Dendritic cell treated with granulocyte-macrophage colony-stimulating factor and Interleukin-4, amounts not matched to agents 40 ng/mL and 50 ng/mL, for 4 days (primary cell): ENCODE measurements at regions not wholly inside any gene's neighbourhood (a gene's known extent, or its start where the extent isn't known, plus 50 kb on each side); places are given as distances from the start of the nearest gene placed in this dataset.
"Not testable (repeated sequence)": the region's sequence is repeated elsewhere in the genome, so short reads cannot be mapped to it uniquely, and the experiment has no call there.

Source experiments
- H3K27ac Mint-ChIP-seq: one replicate; pipeline ENCODE4 v1.8.0; 2022; ENCODE audit warnings: mild to moderate bottlenecking, mixed read lengths
- H3K27me3 Mint-ChIP-seq: one replicate; pipeline ENCODE4 v1.8.0; 2022; ENCODE audit warnings: mild to moderate bottlenecking, mixed read lengths
- H3K36me3 Mint-ChIP-seq: one replicate; pipeline ENCODE4 v1.8.0; 2022; ENCODE audit warnings: low read depth, mixed read lengths
- H3K4me1 Mint-ChIP-seq: one replicate; pipeline ENCODE4 v1.8.0; 2022; ENCODE audit warnings: low read depth, mixed read lengths
- H3K4me3 Mint-ChIP-seq: one replicate; pipeline ENCODE4 v1.8.0; 2022; ENCODE audit warnings: mild to moderate bottlenecking, moderate library complexity, mixed read lengths
- H3K9me3 Mint-ChIP-seq: one replicate; pipeline ENCODE4 v1.8.0; 2022; ENCODE audit warnings: mixed read lengths
- intact Hi-C: fragments of 100-400 bp; cut with micrococcal nuclease; formaldehyde crosslinking; loops from one replicate; pipeline ENCODE4 v1.15.0; 2022

- intact Hi-C loops = no loop called here
- no peak overlapping the region for H3K27ac Mint-ChIP-seq
- H3K27me3 Mint-ChIP-seq = no peaks in the 10 kb centered on the region
- peaks cover 20% of the 10 kb centered on the region for H3K4me1 Mint-ChIP-seq
- H3K4me3 Mint-ChIP-seq = no peak overlapping the region
- H3K9me3 Mint-ChIP-seq = peaks cover 16% of the 10 kb centered on the region
- H3K36me3 Mint-ChIP-seq = no peaks in the 10 kb centered on the region
Observed at GRCh38 chr7:17083392-17084165, 201.8 kb upstream of the AGR3 start.

GRCh38 chr7:17084166-17084475 lies 202.3 kb upstream of the AGR3 start:
- H3K27ac Mint-ChIP-seq = no peak overlapping the region
- intact Hi-C loops = no loop called here

GRCh38 chr7:17085186-17085585 lies 203.4 kb upstream of the AGR3 start:
- H3K4me1 Mint-ChIP-seq = peaks cover 16% of the 10 kb centered on the region
- H3K4me3 Mint-ChIP-seq = no peak overlapping the region
- intact Hi-C loops = no loop called here
- no peaks in the 10 kb centered on the region for H3K27me3 Mint-ChIP-seq
- peaks cover 16% of the 10 kb centered on the region for H3K9me3 Mint-ChIP-seq
- no peaks in the 10 kb centered on the region for H3K36me3 Mint-ChIP-seq
- H3K27ac Mint-ChIP-seq = no peak overlapping the region

More at GRCh38 chr7:17084166-17084475, 202.3 kb upstream of the AGR3 start:
- Mint-ChIP-seq H3K4me1 (peaks cover 16% of the 10 kb centered on the region), H3K36me3 (no peaks in the 10 kb centered on the region), H3K9me3 (peaks cover 16% of the 10 kb centered on the region), H3K27me3 (no peaks in the 10 kb centered on the region), H3K4me3 (no peak overlapping the region)

GRCh38 chr7:17086403-17086802 lies 204.6 kb upstream of the AGR3 start:
- no peaks in the 10 kb centered on the region for H3K27me3 Mint-ChIP-seq
- H3K27ac Mint-ChIP-seq = no peak overlapping the region
- H3K4me1 Mint-ChIP-seq = peaks cover 16% of the 10 kb centered on the region
- peaks cover 16% of the 10 kb centered on the region for H3K9me3 Mint-ChIP-seq
- H3K4me3 Mint-ChIP-seq = no peak overlapping the region
- no peaks in the 10 kb centered on the region for H3K36me3 Mint-ChIP-seq
- intact Hi-C loops = no loop called here

GRCh38 chr7:17090751-17091150 lies 207.7 kb upstream of the AHR start:
- peaks cover 22% of the 10 kb centered on the region for H3K4me1 Mint-ChIP-seq
- intact Hi-C loops = loop anchor here (5.0 kb wide), 1 partner anchor 37 kb away; no protein-coding TSS in a partner anchor
- H3K36me3 Mint-ChIP-seq = no peaks in the 10 kb centered on the region
- H3K9me3 Mint-ChIP-seq = no peaks in the 10 kb centered on the region
- H3K27me3 Mint-ChIP-seq = no peaks in the 10 kb centered on the region
- H3K27ac Mint-ChIP-seq = no peak overlapping the region
- no peak overlapping the region for H3K4me3 Mint-ChIP-seq

GRCh38 chr7:17093461-17093860 lies 205.0 kb upstream of the AHR start:
- H3K9me3 Mint-ChIP-seq = no peaks in the 10 kb centered on the region
- intact Hi-C loops = loop anchor here (5.0 kb wide), 1 partner anchor 34 kb away; no protein-coding TSS in a partner anchor
- no peaks in the 10 kb centered on the region for H3K27me3 Mint-ChIP-seq
- no peak overlapping the region for H3K27ac Mint-ChIP-seq
- H3K4me1 Mint-ChIP-seq = peaks cover 23% of the 10 kb centered on the region
- H3K4me3 Mint-ChIP-seq = no peak overlapping the region
- no peaks in the 10 kb centered on the region for H3K36me3 Mint-ChIP-seq

GRCh38 chr7:17094963-17095574 lies 203.4 kb upstream of the AHR start:
- no peak overlapping the region for H3K27ac Mint-ChIP-seq
- intact Hi-C loops = loop anchor here (5.0 kb wide), 1 partner anchor 32 kb away; no protein-coding TSS in a partner anchor
- no peak overlapping the region for H3K4me3 Mint-ChIP-seq
- no peaks in the 10 kb centered on the region for H3K36me3 Mint-ChIP-seq
- peaks cover 23% of the 10 kb centered on the region for H3K4me1 Mint-ChIP-seq
- H3K27me3 Mint-ChIP-seq = no peaks in the 10 kb centered on the region
- H3K9me3 Mint-ChIP-seq = no peaks in the 10 kb centered on the region

- H3K36me3 Mint-ChIP-seq = no peaks in the 10 kb centered on the region
- H3K4me3 Mint-ChIP-seq = no peak overlapping the region
- H3K27ac Mint-ChIP-seq = no peak overlapping the region
- peaks cover 23% of the 10 kb centered on the region for H3K4me1 Mint-ChIP-seq
- H3K9me3 Mint-ChIP-seq = peaks cover under 1% of the 10 kb centered on the region
- intact Hi-C loops = no loop called here
- H3K27me3 Mint-ChIP-seq = no peaks in the 10 kb centered on the region
Observed at GRCh38 chr7:17095931-17096330, 202.5 kb upstream of the AHR start.

- Mint-ChIP-seq H3K4me3 (no peak overlapping the region), H3K36me3 (no peaks in the 10 kb centered on the region), H3K4me1 (peaks cover 23% of the 10 kb centered on the region), H3K27ac (no peak overlapping the region), H3K27me3 (no peaks in the 10 kb centered on the region), H3K9me3 (peaks cover 8% of the 10 kb centered on the region)
- intact Hi-C loops = no loop called here
Observed at GRCh38 chr7:17097668-17098297, 200.7 kb upstream of the AHR start.

GRCh38 chr7:17098515-17098914 lies 199.9 kb upstream of the AHR start:
- H3K4me3 Mint-ChIP-seq = no peak overlapping the region

GRCh38 chr7:17099083-17099973 lies 199.1 kb upstream of the AHR start:
- no peak overlapping the region for H3K27ac Mint-ChIP-seq
- no peak overlapping the region for H3K4me3 Mint-ChIP-seq
- intact Hi-C loops = no loop called here
- H3K27me3 Mint-ChIP-seq = no peaks in the 10 kb centered on the region
- H3K9me3 Mint-ChIP-seq = peaks cover 8% of the 10 kb centered on the region
- H3K4me1 Mint-ChIP-seq = peaks cover 13% of the 10 kb centered on the region
- H3K36me3 Mint-ChIP-seq = no peaks in the 10 kb centered on the region

More at GRCh38 chr7:17098515-17098914, 199.9 kb upstream of the AHR start:
- intact Hi-C loops = no loop called here
- H3K4me1 Mint-ChIP-seq = peaks cover 19% of the 10 kb centered on the region
- H3K36me3 Mint-ChIP-seq = no peaks in the 10 kb centered on the region
- no peaks in the 10 kb centered on the region for H3K27me3 Mint-ChIP-seq
- no peak overlapping the region for H3K27ac Mint-ChIP-seq
- H3K9me3 Mint-ChIP-seq = peaks cover 8% of the 10 kb centered on the region

- H3K27ac Mint-ChIP-seq, H3K36me3 Mint-ChIP-seq, intact Hi-C loops, H3K27me3 Mint-ChIP-seq, H3K4me3 Mint-ChIP-seq, H3K9me3 Mint-ChIP-seq: not testable (repeated sequence)
- peaks cover 11% of the 10 kb centered on the region for H3K4me1 Mint-ChIP-seq
Observed at GRCh38 chr7:17099974-17100509, 198.4 kb upstream of the AHR start.

GRCh38 chr7:17101207-17101696 lies 197.2 kb upstream of the AHR start:
- no peaks in the 10 kb centered on the region for H3K27me3 Mint-ChIP-seq
- no peak overlapping the region for H3K27ac Mint-ChIP-seq
- H3K4me1 Mint-ChIP-seq = peaks cover under 1% of the 10 kb centered on the region
- H3K9me3 Mint-ChIP-seq = peaks cover 8% of the 10 kb centered on the region
- H3K4me3 Mint-ChIP-seq = no peak overlapping the region
- no peaks in the 10 kb centered on the region for H3K36me3 Mint-ChIP-seq
- intact Hi-C loops = no loop called here
